Fibroblast of villous mesenchyme (primary cell): ENCODE measurements at regions not wholly inside any gene's neighbourhood (a gene's known extent, or its start where the extent isn't known, plus 50 kb on each side); places are given as distances from the start of the nearest gene placed in this dataset.

Experiments used
- DNase-seq: peaks from one replicate; pipeline ENCODE4 v3.0.0-alpha.2; 2010; ENCODE audit warnings: low read depth
- H3K4me3 ChIP-seq: 2 replicates; pipeline ENCODE4 v1.5.1; 2011; ENCODE audit warnings: low read depth, mild to moderate bottlenecking, low read length
- CTCF ChIP-seq: IDR thresholded peaks from 2 replicates; pipeline ENCODE4 v1.5.1; 2012; ENCODE audit warnings: low read depth, mild to moderate bottlenecking, low read length; ENCODE audit not compliant: insufficient read depth

- H3K4me3 ChIP-seq = no peak overlapping the region
- no peak for DNase-seq
- TF ChIP-seq CTCF = no peak
These were observed 54.3 kb upstream of the CREB3L1 start for GRCh38 chr11:46223252-46223513.

DNA sequence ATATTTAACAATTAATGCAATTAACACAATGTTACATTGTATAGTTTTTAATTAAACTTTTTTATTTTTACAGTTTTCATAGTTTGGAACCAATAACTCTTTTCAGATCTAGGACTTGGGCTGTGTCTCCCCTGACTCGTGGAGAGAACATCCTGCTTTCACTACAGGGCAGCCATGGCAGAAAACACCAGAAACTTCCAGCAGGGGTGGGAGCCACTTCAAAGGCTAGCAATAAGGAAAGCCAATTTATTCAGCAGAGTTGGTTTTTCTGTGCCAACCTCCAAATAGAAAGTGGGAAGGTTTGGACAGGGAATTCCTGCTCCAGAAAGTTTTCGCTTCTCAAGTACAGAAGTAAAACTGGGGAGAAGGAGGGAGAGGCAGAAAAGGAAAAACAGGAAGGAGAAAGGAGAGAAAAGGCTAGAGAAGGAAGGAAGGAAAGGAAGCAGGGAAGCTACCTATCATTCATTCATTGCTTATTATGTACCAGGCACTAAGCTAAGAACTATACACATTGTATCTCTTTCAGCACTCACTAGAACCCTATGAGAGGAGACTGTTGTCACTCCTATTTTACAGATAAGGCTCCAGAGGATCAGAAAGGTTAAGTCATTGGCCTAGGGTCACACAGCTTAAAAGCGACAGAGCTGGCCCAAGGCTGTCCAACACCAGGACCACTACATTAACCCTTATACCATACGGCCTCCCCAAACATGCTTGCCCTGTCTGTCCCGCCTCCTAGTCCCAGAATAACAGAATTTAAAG lies 54.8 kb upstream of the CREB3L1 start:
- peak; percentile 19 for DNase-seq
- no peak overlapping the region for H3K4me3 ChIP-seq
- TF ChIP-seq CTCF = peak; percentile 6

GRCh38 chr11:46220313-46220712 lies 57.1 kb upstream of the CREB3L1 start:
- H3K4me3 ChIP-seq = no peak overlapping the region
- TF ChIP-seq CTCF = no peak
- no peak for DNase-seq

DNA sequence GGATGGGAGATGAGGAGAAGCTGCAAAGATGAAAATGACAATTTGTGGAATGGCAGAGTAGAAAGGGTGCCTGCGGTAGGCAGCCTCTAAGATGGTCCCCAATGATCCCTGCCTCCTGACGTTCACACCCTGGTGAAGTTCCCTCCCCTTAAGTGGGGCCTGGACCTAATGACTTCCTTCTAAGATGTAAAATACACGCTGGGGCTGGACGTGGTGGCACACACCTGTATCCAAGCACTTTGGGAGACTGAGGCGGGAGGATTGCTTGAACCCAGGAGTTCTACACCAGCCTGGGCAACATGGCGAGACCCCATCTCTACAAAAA lies 60.7 kb upstream of the CREB3L1 start:
- H3K4me3 ChIP-seq = no peak overlapping the region
- no peak for DNase-seq

DNA sequence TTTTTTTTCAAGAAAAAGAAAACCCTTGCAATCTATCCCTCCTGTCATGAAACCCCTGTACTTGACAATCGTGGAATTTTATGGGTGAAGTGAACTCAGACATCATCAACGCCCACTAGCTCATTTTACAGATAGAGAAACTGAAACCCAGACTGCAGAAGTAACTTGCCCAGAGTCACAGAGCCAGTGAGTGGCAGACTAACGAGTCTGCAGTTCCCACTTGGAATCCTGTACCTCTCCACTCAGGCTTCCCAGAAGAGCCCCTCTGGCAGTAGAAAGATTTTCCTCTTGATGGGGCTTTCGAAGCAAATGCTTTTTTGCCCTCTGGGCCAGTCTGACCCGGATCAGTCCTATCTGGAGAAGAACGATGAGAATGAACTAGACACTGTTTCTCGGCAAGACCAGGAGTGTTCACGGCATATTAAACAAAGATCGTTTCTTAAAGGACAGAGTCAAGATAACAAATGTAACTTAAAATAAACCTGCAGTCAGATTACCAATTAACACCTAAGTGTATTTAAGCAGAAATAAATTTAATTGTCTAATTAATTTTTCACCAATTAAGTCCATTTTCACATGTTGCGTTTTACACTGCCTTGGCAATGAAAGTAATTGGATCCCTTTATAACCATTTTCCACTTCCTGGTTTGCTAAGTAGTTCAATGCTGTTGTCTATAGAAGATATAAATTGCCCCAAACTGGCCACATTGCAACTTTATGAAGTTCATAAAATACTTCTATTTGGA lies 61.3 kb upstream of the CREB3L1 start:
- TF ChIP-seq CTCF = no peak
- peak overlapping the region; percentile 35 for H3K4me3 ChIP-seq
- peak; percentile 34 for DNase-seq

More for the DNA sequence above, 60.7 kb upstream of the CREB3L1 start:
- TF ChIP-seq CTCF = no peak

DNA sequence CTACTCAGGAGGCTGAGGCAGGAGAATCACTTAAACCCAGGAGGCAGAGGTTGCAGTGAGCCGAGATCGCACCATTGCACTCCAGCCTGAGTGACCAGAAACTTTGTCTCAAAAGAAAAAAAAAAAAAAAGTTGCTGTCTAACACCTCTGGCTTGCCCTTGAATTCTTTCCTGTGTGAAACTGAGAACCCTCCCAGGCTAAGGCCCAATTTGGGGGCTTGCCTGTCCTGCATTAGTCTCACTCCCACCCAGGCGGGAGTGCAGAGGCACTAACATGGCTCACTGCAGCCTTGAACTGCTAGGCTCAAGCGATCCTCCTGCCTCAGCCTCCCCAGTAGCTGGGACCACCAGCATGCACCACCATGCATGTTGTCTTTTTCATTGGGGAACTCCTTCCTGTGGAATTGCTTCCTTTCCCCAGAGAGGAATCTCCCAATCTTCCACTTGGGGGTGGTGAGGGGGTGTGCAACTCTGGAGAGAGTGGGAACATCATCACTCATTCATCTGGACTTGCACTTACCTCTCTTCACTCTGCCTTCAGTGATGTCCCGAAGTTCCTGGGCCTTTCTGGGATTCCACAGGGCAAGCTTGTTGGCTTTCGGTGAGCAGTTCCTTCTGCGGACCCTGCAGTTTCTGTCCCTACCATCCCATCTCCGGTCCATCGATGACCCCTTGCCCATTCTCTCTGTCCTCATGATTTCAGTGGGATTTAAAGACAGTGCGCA lies 62.1 kb upstream of the CREB3L1 start:
- TF ChIP-seq CTCF = no peak
- no peak overlapping the region for H3K4me3 ChIP-seq
- no peak for DNase-seq
